ENCODE measurements at regions not wholly inside any gene's neighbourhood (a gene's known extent, or its start where the extent isn't known, plus 50 kb on each side); places are given as distances from the start of the nearest gene placed in this dataset.

DNA sequence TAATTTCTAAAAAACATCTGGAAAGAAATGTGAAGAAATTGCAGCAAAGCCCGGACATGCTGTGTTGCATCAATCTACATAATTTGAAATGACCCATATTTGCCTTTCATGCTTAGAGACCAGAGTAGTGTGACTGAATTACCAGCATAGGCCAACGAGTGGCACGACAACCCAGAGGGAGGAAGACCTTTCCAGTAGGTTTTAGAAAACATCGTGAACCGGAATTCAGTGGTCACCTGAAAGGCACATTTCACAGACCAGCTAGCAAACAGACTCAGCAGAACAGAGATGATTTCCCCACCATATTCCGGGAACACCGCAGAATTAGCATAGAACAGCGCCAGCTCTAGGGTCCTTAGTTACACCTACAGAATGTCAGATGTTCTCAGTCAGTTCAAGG, 620.0 kb upstream of the ZNF385D start:
- H3K27ac Mint-ChIP-seq (ENCODE audit: unreplicated experiment) = no peak overlapping the region
- no peaks in the 10 kb centered on the region for H3K36me3 Mint-ChIP-seq (ENCODE audit: low read depth, unreplicated experiment)
- H3K4me3 Mint-ChIP-seq (ENCODE audit: unreplicated experiment) = peak overlapping the region; percentile 28
- H3K9me3 Mint-ChIP-seq (ENCODE audit: unreplicated experiment) = no peaks in the 10 kb centered on the region
- H3K4me1 Mint-ChIP-seq (ENCODE audit: unreplicated experiment) = peaks cover 7% of the 10 kb centered on the region
- no peak for DNase-seq (ENCODE audit: low spot score)
- TF ChIP-seq, protein P1, sequence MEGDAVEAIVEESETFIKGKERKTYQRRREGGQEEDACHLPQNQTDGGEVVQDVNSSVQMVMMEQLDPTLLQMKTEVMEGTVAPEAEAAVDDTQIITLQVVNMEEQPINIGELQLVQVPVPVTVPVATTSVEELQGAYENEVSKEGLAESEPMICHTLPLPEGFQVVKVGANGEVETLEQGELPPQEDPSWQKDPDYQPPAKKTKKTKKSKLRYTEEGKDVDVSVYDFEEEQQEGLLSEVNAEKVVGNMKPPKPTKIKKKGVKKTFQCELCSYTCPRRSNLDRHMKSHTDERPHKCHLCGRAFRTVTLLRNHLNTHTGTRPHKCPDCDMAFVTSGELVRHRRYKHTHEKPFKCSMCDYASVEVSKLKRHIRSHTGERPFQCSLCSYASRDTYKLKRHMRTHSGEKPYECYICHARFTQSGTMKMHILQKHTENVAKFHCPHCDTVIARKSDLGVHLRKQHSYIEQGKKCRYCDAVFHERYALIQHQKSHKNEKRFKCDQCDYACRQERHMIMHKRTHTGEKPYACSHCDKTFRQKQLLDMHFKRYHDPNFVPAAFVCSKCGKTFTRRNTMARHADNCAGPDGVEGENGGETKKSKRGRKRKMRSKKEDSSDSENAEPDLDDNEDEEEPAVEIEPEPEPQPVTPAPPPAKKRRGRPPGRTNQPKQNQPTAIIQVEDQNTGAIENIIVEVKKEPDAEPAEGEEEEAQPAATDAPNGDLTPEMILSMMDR (IDR thresholded peaks at IDR 0.05; ENCODE audit: unreplicated experiment) = no peak
- H3K27me3 Mint-ChIP-seq (ENCODE audit: unreplicated experiment) = peaks cover 10% of the 10 kb centered on the region

DNA sequence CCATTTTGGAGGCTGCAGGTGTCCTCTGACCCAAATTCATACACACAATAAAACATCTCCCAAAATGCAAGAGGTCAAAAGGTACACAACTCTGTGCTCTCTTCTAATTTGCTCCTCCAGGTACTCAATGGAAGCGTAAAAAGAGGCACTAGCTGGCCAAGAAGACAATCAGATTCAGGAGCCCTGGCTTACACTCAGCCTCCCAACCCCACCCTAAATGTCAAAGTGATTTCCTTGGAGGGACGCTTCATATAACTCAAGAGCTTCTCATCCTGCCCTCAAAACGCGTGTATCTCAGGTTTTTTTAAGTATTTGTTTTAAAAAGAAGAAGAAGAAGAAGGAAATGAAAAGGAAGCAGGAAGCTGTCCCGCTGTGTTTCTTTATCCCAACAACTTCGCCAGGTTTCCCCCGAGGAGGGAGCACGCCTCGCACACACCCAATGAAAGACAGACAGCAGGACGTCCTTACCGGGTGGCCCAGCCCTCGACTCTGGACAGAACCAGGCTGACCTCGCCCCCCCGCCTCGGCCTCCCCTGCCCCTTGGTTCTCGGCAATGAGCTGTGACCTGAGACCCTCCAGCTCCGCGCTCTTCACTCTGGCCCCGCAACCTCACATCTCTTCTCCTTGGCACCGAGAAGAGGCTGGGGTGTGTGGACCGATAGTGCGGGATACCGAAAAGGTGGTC, 620.7 kb upstream of the ZNF385D start:
- H3K27ac Mint-ChIP-seq (ENCODE audit: unreplicated experiment) = no peak overlapping the region
- H3K9me3 Mint-ChIP-seq (ENCODE audit: unreplicated experiment) = no peaks in the 10 kb centered on the region
- peaks cover 10% of the 10 kb centered on the region for H3K27me3 Mint-ChIP-seq (ENCODE audit: unreplicated experiment)
- TF ChIP-seq, protein P1 (IDR thresholded peaks at IDR 0.05; ENCODE audit: unreplicated experiment) = no peak
- DNase-seq (ENCODE audit: low spot score) = peak; percentile 18
- H3K4me3 Mint-ChIP-seq (ENCODE audit: unreplicated experiment) = peak overlapping the region; percentile 22
- no peaks in the 10 kb centered on the region for H3K36me3 Mint-ChIP-seq (ENCODE audit: low read depth, unreplicated experiment)
- H3K4me1 Mint-ChIP-seq (ENCODE audit: unreplicated experiment) = peaks cover 7% of the 10 kb centered on the region

DNA sequence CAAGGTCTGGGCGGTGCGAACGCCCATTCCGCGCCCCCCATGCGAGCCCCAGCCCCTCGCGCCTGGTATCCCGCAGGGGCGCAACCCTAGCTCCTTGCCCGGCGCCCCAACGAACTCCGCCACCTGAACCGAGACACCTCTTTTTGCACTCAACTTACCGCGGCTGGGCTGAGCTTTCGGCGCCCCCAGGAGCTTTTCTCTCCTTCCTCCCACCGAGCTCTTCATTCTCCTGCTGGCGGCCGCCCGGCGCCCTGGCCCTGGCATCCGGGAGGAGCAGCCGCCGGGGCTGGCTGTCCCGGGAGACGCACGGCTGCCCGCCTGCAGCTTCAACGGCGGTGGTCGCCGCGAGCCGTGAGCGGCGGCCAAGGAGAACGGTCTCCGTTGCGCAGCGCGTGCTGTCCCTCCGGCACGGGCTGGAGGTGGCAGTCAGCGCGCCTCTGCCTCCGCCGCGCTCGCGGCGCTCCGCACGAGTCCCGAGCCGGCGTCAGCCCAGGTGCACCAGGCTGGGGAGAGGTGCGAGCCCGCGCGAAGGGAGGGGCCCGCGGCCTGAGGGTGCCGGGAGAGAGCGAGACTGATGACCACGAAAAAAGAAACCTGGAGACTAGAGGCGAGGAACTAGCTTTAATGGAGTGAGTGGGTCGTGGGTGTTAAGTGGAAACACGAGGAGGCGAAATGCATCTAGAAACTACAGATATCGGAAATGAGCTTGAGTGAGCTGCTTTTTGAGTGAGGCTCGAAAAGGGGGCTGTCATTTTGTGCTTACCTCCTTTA, 621.5 kb upstream of the ZNF385D start:
- TF ChIP-seq, protein P1 (IDR thresholded peaks at IDR 0.05; ENCODE audit: unreplicated experiment) = no peak
- Mint-ChIP-seq H3K9me3 (ENCODE audit: unreplicated experiment) (no peaks in the 10 kb centered on the region), H3K4me3 (ENCODE audit: unreplicated experiment) (peak overlapping the region; percentile 31), H3K27me3 (ENCODE audit: unreplicated experiment) (peaks cover 10% of the 10 kb centered on the region), H3K36me3 (ENCODE audit: low read depth, unreplicated experiment) (no peaks in the 10 kb centered on the region), H3K27ac (ENCODE audit: unreplicated experiment) (no peak overlapping the region), H3K4me1 (ENCODE audit: unreplicated experiment) (peaks cover 7% of the 10 kb centered on the region)
- peak; percentile 57 for DNase-seq (ENCODE audit: low spot score)

DNA sequence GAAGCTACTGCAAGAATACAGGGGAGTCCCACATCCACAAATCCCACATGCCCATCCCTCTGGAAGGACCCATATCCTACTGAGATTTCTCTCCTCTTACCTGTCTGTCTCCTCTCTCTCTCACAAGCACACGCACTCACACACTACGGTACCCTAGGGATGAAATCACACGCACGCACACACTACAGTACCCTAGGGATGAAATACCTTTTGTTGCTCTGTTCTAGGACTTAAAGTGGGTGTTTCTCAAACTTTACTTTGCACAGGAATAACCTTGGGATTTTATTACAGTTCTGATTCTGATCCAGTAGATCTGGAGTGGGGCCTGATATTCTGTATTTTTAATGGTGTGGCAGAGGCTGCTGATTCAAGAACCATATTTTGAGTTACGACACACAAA, 622.2 kb upstream of the ZNF385D start:
- TF ChIP-seq, protein P1 (IDR thresholded peaks at IDR 0.05; ENCODE audit: unreplicated experiment) = no peak
- H3K4me3 Mint-ChIP-seq (ENCODE audit: unreplicated experiment) = peak overlapping the region; percentile 31
- peaks cover 7% of the 10 kb centered on the region for H3K4me1 Mint-ChIP-seq (ENCODE audit: unreplicated experiment)
- peaks cover 8% of the 10 kb centered on the region for H3K27me3 Mint-ChIP-seq (ENCODE audit: unreplicated experiment)
- H3K9me3 Mint-ChIP-seq (ENCODE audit: unreplicated experiment) = no peaks in the 10 kb centered on the region
- no peak overlapping the region for H3K27ac Mint-ChIP-seq (ENCODE audit: unreplicated experiment)
- no peak for DNase-seq (ENCODE audit: low spot score)
- H3K36me3 Mint-ChIP-seq (ENCODE audit: low read depth, unreplicated experiment) = no peaks in the 10 kb centered on the region

DNA sequence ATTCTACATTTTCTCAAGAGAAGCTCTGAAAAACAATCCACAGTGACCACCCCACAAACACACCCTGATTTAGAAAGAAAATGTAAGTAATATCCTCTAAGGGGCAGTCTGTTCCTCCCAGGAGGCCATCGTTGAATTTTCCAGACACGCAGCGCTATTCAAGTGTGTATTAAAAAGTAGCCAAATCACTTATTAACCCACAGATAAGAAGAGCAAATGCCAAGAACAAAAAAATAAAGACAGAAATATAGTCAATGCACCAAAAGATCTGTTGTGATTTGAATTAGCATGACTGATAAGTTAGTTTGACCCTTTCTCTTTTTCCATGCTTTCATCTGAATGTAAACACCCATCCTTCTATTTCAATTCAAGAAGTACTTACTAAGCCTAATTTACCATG, 622.8 kb upstream of the ZNF385D start:
- H3K27me3 Mint-ChIP-seq (ENCODE audit: unreplicated experiment) = peaks cover 8% of the 10 kb centered on the region
- H3K4me3 Mint-ChIP-seq (ENCODE audit: unreplicated experiment) = no peak overlapping the region
- no peak overlapping the region for H3K27ac Mint-ChIP-seq (ENCODE audit: unreplicated experiment)
- peaks cover 7% of the 10 kb centered on the region for H3K4me1 Mint-ChIP-seq (ENCODE audit: unreplicated experiment)
- no peaks in the 10 kb centered on the region for H3K36me3 Mint-ChIP-seq (ENCODE audit: low read depth, unreplicated experiment)
- no peaks in the 10 kb centered on the region for H3K9me3 Mint-ChIP-seq (ENCODE audit: unreplicated experiment)
- no peak for DNase-seq (ENCODE audit: low spot score)
- TF ChIP-seq, protein P1 (IDR thresholded peaks at IDR 0.05; ENCODE audit: unreplicated experiment) = no peak

Data from endothelial cell (in vitro differentiated cells).